ENCODE measurements at regions not wholly inside any gene's neighbourhood (a gene's known extent, or its start where the extent isn't known, plus 50 kb on each side); places are given as distances from the start of the nearest gene placed in this dataset.

- intact Hi-C loops (cut with micrococcal nuclease): no loop called here
- TF ChIP-seq CTCF (IDR thresholded peaks at IDR 0.05): no peak
- Mint-ChIP-seq H3K27ac (no peak overlapping the region), H3K27me3 (ENCODE audit: low read depth in 2 of 2) (no peaks in the 10 kb centered on the region), H3K4me3 (no peak overlapping the region), H3K36me3 (no peaks in the 10 kb centered on the region), H3K4me1 (no peaks in the 10 kb centered on the region), H3K9me3 (peaks cover 8 to 9% of the 10 kb centered on the region in 2 donors)
- Histone ChIP-seq H3K9me3 (ENCODE audit: control insufficient read depth, insufficient read depth, low read length) (no peaks in the 10 kb centered on the region), H3K27ac (ENCODE audit: low read length) (no peak overlapping the region), H3K4me3 (ENCODE audit: low read length) (no peak overlapping the region), H3K27me3 (ENCODE audit: control insufficient read depth, insufficient read depth, low read length) (no peaks in the 10 kb centered on the region), H3K36me3 (ENCODE audit: control insufficient read depth, insufficient read depth, low read length) (no peaks in the 10 kb centered on the region), H3K4me1 (ENCODE audit: control insufficient read depth, insufficient read depth, low read length) (no peaks in the 10 kb centered on the region)
- 73% methylated on average over 1 of the region's 1 CpG for WGBS (ENCODE audit: insufficient coverage)
- no peak for ATAC-seq
- DNase-seq: no peak
Measured at GRCh38 chr4:136898590-136899248, 633.6 kb downstream of the PCDH18 start.

DNA sequence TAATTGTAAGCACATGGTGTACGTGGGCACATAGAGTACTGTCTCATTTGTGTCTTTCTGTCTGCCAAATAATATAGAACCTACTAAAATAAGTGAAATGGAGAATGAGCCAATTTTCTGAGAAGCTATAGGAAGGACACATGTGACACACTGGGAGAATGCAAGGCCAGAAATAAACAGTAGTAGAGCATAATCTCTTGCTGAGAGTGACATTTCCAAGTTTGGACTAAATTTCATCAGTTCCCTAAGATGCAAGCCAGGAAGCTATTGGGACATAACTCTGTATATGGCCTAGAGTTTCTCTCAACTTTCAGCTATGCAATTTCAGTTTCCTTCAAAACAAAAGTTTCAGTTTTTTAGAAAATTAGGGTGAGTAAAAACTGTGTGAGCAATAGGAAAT is 638.7 kb downstream of the PCDH18 start:
- no peak for TF ChIP-seq CTCF (IDR thresholded peaks at IDR 0.05)
- H3K4me1 Mint-ChIP-seq: no peaks in the 10 kb centered on the region
- H3K27ac Mint-ChIP-seq: no peak overlapping the region
- Histone ChIP-seq H3K4me1 (ENCODE audit: control insufficient read depth, insufficient read depth, low read length) (no peaks in the 10 kb centered on the region), H3K27ac (ENCODE audit: low read length) (no peak overlapping the region), H3K4me3 (ENCODE audit: low read length) (no peak overlapping the region), H3K36me3 (ENCODE audit: control insufficient read depth, insufficient read depth, low read length) (no peaks in the 10 kb centered on the region), H3K9me3 (ENCODE audit: control insufficient read depth, insufficient read depth, low read length) (no peaks in the 10 kb centered on the region), H3K27me3 (ENCODE audit: control insufficient read depth, insufficient read depth, low read length) (no peaks in the 10 kb centered on the region)
- H3K9me3 Mint-ChIP-seq: peaks cover 2% of the 10 kb centered on the region in 2 donors
- intact Hi-C loops (cut with micrococcal nuclease): no loop called here
- no peak overlapping the region for H3K4me3 Mint-ChIP-seq
- H3K36me3 Mint-ChIP-seq: no peaks in the 10 kb centered on the region
- no peaks in the 10 kb centered on the region for H3K27me3 Mint-ChIP-seq (ENCODE audit: low read depth in 2 of 2)
- no peak for DNase-seq
- ATAC-seq: no peak
- WGBS (ENCODE audit: insufficient coverage): no CpG with 5 or more reads among the region's 1 CpG

DNA sequence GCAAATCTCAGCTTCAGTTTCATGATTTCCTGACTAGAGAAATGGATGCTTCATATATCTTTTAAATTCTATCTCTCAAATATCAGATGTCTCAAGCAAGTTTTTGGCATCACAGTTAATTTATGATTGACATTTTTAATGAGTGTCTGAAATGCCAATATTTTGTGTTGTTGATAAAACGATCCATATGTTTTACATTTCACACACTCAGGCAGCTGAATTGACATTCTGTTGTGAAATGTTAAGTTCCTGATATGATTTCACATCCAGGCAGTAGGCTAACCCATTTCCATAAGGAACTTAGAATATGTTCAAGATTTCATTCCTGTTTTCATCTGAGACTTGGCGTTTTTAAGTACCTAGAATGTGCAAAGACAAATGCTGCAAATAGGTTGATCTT is 650.6 kb downstream of the PCDH18 start:
- intact Hi-C loops (cut with micrococcal nuclease): no loop called here
- Mint-ChIP-seq H3K27me3 (ENCODE audit: low read depth in 2 of 2) (no peaks in the 10 kb centered on the region), H3K36me3 (no peaks in the 10 kb centered on the region), H3K4me3 (no peak overlapping the region), H3K4me1 (no peaks in the 10 kb centered on the region), H3K27ac (no peak overlapping the region), H3K9me3 (peaks cover 3 to 6% of the 10 kb centered on the region in 2 donors)
- DNase-seq (no peak), ATAC-seq (no peak)
- H3K27ac ChIP-seq (ENCODE audit: low read length): no peak overlapping the region
- no peaks in the 10 kb centered on the region for H3K4me1 ChIP-seq (ENCODE audit: control insufficient read depth, insufficient read depth, low read length)
- no peaks in the 10 kb centered on the region for H3K36me3 ChIP-seq (ENCODE audit: control insufficient read depth, insufficient read depth, low read length)
- H3K27me3 ChIP-seq (ENCODE audit: control insufficient read depth, insufficient read depth, low read length): no peaks in the 10 kb centered on the region
- H3K9me3 ChIP-seq (ENCODE audit: control insufficient read depth, insufficient read depth, low read length): no peaks in the 10 kb centered on the region
- no peak for TF ChIP-seq CTCF (IDR thresholded peaks at IDR 0.05)
- no peak overlapping the region for H3K4me3 ChIP-seq (ENCODE audit: low read length)
- WGBS (ENCODE audit: insufficient coverage): 100% methylated on average over 1 of the region's 2 CpGs

DNA sequence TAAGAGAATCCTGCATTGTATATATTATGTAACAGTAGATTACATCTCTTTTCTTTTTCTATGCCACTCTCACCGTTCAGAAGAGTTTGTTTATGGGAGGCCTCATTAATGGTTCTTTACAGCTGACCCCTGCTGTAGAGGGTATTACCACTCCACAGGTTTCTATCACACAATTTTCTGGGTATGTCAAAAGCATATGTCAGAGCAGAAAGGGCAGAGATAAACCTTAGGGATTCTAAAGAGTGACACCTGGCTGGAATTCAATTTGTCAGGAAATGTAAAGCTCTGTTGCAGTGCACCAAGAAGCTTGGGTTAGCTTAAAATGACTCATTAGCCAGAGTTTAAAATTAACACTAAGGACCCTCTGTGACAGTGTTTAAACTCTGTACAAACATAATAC is 658.7 kb downstream of the PCDH18 start:
- ATAC-seq: no peak
- no peaks in the 10 kb centered on the region for H3K27me3 Mint-ChIP-seq (ENCODE audit: low read depth in 2 of 2)
- Histone ChIP-seq H3K36me3 (ENCODE audit: control insufficient read depth, insufficient read depth, low read length) (no peaks in the 10 kb centered on the region), H3K9me3 (ENCODE audit: control insufficient read depth, insufficient read depth, low read length) (no peaks in the 10 kb centered on the region), H3K4me1 (ENCODE audit: control insufficient read depth, insufficient read depth, low read length) (no peaks in the 10 kb centered on the region), H3K27ac (ENCODE audit: low read length) (no peak overlapping the region), H3K4me3 (ENCODE audit: low read length) (no peak overlapping the region), H3K27me3 (ENCODE audit: control insufficient read depth, insufficient read depth, low read length) (no peaks in the 10 kb centered on the region)
- no peaks in the 10 kb centered on the region for H3K36me3 Mint-ChIP-seq
- H3K4me1 Mint-ChIP-seq: no peaks in the 10 kb centered on the region
- intact Hi-C loops (cut with micrococcal nuclease): no loop called here
- H3K4me3 Mint-ChIP-seq: no peak overlapping the region
- H3K9me3 Mint-ChIP-seq: peaks cover 0 to 4% of the 10 kb centered on the region in 2 donors
- no peak for TF ChIP-seq CTCF (IDR thresholded peaks at IDR 0.05)
- WGBS (ENCODE audit: insufficient coverage): no CpG with 5 or more reads among the region's 1 CpG
- no peak overlapping the region for H3K27ac Mint-ChIP-seq
- no peak for DNase-seq

Measured in natural killer cell (primary cell).